ENCODE measurements at regions not wholly inside any gene's neighbourhood (a gene's known extent, or its start where the extent isn't known, plus 50 kb on each side); places are given as distances from the start of the nearest gene placed in this dataset.

GRCh38 chr4:12139296-12139695, 710.6 kb upstream of the HS3ST1 start:
- TF ChIP-seq CTCF (IDR thresholded peaks at IDR 0.05): no peak
- TF ChIP-seq POLR2A (IDR thresholded peaks at IDR 0.05): no peak
- TF ChIP-seq POLR2AphosphoS5 (IDR thresholded peaks at IDR 0.05): no peak
- TF ChIP-seq EP300 (IDR thresholded peaks at IDR 0.05): no peak
